ENCODE measurements at regions not wholly inside any gene's neighbourhood (a gene's known extent, or its start where the extent isn't known, plus 50 kb on each side); places are given as distances from the start of the nearest gene placed in this dataset.

DNA sequence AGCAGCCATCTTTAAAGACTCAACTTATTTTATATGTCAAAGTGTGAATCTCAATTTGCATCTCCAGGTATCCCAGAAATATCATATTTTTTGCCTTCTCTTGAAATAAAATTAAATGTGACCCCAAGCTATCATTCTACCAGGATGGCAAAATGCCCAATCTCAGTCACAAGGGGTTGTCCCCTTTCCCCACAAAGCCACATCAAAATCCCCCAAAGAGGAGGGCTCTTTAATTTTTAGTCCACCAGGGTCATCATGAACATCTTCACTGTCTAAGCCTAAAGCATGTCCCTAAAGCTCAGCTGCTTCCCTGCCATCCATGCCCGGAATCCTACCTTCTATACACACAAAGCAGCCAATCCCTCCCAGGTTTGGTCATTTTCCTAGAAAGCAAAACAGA lies 670.5 kb upstream of the KLF4 start:
- DNase-seq (ENCODE audit: low read depth, low spot score): no peak

DNA sequence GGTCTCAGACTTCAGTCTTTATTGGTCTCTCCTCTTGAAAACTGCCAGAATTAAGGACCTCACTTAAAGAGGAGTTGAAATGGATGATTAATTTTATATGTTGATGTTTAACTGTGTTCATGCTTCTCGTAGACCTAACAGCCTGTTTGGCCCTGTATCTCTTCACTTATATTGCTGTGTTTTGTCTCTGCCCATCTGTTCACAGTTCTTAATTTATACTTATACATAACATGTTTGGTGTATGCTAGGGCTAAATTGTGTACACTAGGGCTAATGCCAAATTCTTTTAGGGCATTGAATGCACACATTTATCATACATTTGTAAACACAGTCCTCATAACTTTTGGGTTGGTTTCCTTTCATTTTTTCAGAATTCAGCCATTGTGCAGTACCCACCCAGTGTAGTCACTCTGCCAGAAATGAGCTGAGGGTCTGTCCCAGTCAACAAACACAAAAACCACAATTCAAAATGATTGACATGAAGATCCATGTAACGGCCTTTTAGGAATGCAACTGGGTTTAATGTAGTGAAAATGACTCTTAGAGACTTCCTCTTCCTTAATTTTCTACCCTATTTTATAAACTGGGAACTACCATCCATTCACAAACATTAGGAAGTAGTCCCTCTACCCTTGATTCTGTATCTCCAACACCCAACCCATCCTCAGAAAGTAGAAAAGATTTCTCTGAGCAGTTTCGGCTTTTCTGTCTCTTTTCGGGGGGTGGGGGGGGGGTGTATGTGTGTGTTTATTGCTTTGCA lies 668.8 kb upstream of the KLF4 start:
- DNase-seq (ENCODE audit: low read depth, low spot score): no peak

DNA sequence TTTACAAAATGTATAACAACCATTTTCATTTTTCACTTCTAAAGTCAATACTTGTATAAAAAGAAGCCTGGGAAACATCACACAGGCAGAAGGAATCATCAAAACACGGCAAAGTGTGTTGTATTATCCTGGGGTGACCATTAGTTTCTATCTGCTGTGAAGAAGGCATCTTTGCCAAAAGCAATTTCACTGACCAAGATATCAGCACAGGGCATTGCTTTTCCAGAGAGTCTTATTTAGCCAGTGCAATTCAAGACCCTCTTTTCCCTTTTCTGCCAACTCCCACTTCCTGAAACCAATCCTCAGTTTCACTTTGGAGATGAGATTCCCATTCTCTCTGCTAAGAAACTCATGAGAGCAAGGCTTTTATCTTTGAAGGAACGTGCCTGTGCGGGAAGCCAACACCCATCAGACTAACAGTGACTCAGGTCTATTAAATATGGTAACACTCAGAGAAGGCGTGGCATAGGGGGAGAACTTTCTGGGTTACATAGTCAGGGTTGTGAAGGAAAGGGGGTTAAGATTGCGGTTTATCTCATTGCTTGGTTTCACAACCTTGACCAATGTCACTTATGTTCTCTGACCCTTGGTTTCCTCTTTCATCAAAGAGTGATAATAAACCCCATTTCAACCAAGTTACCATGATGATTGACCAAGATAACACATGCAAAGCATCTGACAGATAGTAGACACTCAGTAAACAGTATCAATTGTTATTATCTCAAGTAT lies 666.9 kb upstream of the KLF4 start:
- DNase-seq (ENCODE audit: low read depth, low spot score): no peak

DNA sequence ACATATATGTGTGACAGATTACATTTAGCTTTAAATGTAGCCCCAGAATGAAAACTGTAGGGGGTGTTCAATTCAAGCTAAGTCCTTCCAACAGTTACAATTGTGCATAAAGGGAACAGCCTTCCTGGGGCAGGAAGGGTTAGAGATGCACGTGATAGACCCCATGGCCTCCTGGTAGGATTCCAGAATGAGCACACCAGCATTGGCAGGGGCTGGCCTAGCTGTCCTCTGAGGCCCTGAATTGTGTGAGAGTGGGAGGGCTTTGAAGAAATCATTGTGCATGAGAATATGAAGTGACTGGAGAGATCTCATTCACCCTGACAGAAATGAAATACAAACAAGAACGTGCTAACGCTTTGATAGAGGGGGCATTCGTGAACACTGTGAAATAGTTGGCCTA lies 663.8 kb upstream of the KLF4 start:
- DNase-seq (ENCODE audit: low read depth, low spot score): no peak

DNA sequence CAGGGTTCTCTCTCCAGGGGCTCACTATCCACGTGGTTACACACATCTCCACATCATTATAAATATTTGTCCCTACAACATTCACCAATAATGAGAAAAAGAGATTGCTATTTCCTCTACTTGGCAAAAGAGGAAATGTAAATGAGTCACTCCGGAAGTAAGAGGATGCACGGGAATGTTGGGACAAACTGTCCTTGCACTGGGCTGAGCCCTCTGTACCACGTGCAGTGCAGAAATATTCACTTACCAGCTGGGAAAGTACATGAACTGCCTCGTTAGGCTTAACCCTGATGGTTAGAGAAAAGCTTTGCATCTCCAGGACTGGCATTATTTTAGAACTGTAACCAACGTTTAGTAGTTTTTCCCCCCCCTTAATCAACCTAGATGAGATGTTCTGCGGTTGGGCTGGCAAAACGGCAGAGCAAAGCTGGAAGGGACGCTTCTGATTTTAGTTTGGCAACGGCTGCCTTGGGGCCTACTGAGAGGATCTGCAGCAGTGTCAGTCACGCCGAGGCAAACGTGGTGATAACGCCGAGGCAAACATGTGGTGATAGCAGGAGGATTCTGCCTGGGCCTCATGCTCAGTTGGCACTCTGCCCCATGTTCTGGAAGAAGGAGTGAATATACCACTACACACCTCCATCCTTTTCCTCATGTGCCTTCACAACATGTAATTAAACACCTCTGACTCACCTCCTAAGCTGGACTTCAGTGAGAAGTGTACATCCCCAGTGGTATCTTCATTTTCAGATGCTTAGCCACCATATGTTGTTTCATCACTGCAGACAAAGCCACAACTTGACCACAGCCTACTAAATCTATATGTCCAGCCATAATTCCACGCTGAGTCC lies 661.4 kb upstream of the KLF4 start:
- DNase-seq (ENCODE audit: low read depth, low spot score): peak; percentile 85

DNA sequence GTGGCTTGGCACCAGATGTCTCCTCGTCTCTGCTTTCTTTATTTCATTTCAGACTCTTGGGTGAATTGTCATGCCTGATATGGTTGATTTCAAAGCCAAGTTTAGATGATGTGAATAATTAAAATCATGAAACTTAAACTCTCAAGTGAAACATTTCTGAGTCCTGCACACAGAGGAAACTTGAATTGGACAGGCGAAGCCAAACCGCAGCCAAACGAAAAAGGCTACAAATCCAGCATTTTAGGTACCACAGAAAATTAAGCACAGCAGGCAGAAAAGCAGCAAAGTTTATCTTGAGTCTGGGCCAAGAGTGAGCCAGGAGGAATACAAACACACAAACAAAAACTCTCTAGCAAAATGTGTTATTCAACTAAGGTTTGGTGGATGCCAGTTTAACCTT lies 659.8 kb upstream of the KLF4 start:
- no peak for DNase-seq (ENCODE audit: low read depth, low spot score)

DNA sequence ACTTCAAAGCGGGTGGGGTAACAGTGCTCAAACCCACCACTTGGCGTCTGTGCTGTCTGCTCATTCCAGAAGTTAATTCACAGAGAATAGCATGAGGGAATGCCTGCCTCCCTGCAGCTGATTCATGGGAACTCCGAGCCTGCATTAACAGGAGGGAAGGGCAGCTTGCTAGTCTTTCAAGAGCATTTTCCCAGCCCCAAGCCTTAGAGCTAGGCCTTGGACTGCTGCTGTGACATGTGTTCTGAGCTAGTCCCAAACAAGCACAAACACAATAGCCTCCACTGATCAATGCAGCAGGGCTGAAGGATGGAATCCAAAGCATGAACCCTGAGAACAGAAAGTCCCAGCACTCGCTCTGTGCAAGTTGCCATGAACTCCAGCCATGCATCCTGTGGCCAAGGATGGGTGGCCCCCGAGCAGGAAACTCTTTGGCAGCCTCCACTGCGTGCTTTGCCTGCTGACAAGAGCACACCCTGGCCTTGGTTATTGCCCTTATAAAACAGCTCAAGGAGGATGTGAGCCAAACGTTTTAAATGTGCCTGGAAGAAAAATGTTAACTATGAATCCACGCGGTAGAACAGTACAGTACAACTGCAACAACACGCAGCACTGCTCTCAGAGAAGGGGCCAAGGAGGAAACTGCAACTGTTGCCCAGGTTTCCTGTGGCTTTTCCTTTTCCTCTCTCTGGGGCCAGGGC lies 653.1 kb upstream of the KLF4 start:
- DNase-seq (ENCODE audit: low read depth, low spot score): peak; percentile 56

DNA sequence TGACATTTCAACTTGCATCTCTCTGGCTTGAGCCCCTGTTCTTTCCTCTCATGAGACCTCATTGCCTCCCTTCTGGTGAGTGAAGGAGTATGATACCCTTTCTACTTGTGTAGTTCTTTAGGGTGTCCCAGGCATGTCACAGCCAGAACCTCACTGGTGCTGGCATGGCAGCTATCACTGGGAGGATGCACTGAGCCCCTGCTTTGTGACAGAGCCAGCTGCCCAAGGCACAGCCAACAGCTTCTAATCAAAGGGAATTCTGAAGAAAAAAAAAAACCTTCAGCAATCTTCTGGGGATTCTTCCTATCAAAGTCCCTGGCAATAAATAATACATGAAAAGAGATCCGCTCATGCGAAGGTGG lies 652.6 kb upstream of the KLF4 start:
- DNase-seq (ENCODE audit: low read depth, low spot score): no peak

DNA sequence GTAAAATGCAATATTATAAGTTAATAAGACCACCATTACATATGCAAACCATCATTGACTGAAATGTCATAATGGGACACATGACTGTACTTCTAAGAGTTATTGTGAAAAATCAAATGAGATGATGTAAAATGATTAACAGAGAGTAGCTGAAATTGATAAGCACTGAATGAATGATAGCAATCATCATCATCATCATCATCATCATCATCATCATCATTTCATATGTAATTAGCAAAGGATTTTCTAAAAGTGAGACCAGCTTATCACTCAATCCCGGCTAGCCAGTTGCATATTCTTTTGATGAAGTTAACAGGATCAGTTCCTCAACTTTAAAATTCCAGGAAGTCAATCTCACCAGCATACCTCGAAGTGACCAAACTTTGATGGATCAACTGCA lies 650.3 kb upstream of the KLF4 start:
- no peak for DNase-seq (ENCODE audit: low read depth, low spot score)

DNA sequence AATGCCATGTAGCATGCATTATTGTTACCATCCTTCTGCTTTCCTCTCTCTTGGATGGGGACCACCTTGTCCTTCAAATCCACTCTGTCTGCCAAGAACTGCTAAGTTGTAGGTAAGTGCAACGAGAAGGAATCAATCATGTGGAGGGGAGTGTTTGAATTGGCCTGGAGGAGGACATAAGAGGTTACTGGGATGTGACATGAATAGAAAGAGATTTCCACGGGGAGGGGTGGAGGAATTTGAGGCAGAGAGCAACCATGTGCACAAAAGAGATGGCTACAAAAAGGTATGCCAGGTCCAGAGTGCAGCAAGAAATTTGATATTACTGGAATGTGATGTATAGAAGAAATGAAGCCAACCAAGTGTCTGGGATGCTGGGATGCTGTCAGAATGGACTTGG lies 648.9 kb upstream of the KLF4 start:
- no peak for DNase-seq (ENCODE audit: low read depth, low spot score)

GRCh38 chr9:108136656-108137055 lies 647.1 kb upstream of the KLF4 start:
- DNase-seq (ENCODE audit: low read depth, low spot score): no peak

DNA sequence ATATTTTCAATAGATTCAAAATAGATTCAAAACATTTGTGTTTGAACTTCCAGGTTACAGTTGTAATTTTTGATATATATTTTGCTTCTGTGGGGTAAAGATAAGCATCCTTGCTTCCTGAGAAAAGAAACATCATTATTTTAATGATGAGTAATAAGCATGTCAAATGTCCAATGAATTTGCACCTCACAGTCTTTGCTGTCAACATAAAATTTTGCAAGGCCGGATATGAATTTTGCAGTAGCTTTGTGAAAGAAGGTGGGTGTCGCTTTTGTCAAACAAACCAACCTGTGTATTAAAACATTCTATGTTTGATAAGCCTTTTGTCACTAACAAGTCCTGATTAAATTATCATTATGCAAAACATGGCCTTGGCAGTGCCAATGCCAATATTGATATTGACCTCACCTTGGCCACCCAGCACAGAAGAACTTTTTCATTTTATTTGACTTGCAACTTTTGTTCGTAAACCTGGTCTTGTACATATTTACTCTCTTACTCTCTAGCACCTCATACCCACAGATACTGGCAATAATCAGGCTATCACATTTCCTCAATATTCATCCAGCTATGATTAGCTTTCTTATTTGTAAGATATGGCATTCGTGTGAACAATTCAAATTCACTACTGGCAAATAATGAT lies 645.0 kb upstream of the KLF4 start:
- DNase-seq (ENCODE audit: low read depth, low spot score): no peak

- DNase-seq (ENCODE audit: low read depth, low spot score): no peak
These were observed 644.1 kb upstream of the KLF4 start for GRCh38 chr9:108133680-108134079.

- no peak for DNase-seq (ENCODE audit: low read depth, low spot score)
These were observed 643.5 kb upstream of the KLF4 start for GRCh38 chr9:108133101-108133500.

DNA sequence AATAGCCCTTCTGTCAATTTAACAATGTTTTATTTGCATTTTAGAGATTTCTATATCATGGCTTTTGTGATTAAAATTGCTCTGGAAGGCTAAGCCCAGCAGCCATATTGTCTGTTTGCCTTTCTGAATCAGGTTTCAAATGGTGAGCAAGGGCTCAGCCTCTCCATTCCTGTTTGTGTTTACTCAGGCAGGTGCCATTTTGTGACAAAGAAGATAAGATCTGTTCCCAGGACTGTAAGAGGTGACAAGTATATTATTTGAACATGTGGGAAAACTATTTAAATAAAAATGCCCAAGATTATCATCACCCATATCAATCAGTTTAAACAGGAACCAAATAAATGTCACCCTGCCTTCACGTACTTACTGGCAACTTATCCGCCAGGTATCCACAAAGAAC lies 641.3 kb upstream of the KLF4 start:
- no peak for DNase-seq (ENCODE audit: low read depth, low spot score)

DNA sequence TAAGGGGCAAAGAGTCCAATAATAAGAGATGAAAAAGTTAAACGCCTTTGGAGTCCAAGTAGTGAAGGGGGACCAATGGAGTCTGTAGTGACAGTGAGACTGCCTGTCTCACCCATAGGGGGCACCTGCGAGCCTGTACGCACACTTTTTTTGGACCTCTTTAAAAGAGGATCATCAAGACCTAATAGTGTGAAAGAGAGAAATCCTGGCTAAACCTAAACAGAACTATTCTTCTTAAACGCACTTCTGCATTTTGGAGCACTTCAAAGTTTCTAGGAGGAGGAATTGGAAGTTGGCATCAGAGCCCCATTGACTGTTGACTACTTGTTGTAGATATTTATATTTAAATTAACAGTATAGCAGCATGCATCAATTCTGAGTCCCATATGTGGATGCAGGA lies 636.1 kb upstream of the KLF4 start:
- DNase-seq (ENCODE audit: low read depth, low spot score): no peak

- DNase-seq (ENCODE audit: low read depth, low spot score): no peak
These were observed 630.1 kb upstream of the KLF4 start for GRCh38 chr9:108119530-108120113.

GRCh38 chr9:108117795-108118194 lies 628.2 kb upstream of the KLF4 start:
- DNase-seq (ENCODE audit: low read depth, low spot score): no peak

- no peak for DNase-seq (ENCODE audit: low read depth, low spot score)
These were observed 627.7 kb upstream of the KLF4 start for GRCh38 chr9:108117306-108117705.

- DNase-seq (ENCODE audit: low read depth, low spot score): no peak
These were observed 624.0 kb upstream of the KLF4 start for GRCh38 chr9:108113596-108113995.
